GM12878 (cell line): ENCODE measurements at regions not wholly inside any gene's neighbourhood (a gene's known extent, or its start where the extent isn't known, plus 50 kb on each side); places are given as distances from the start of the nearest gene placed in this dataset.

Source experiments
- ATAC-seq: fragments of 200-7000 bp; cut with Tn5 transposase; 3 replicates; pipeline ENCODE4 v1.9.1; 2020; ENCODE audit warnings: mild to moderate bottlenecking, moderate library complexity
- BruUV-seq: library from RNA; stranded (reverse); fragments of 400-500 nt; replicated peaks from 2 replicates; lab custom pipeline; 2021; lab: Mats Ljungman, UMichigan
- CTCF ChIA-PET: fragments of 300-600 bp; sonication (Branson Sonifier 250); formaldehyde crosslinking; extraction: SDS; loops from one replicate; lab custom pipeline; 2021; ENCODE audit warnings: inconsistent platforms; lab: Yijun Ruan, JAX
- POLR2A ChIA-PET: fragments of 350-600 bp; formaldehyde crosslinking; extraction: SDS; loops from one replicate; lab custom pipeline; 2021; ENCODE audit warnings: inconsistent platforms; lab: Charles Lee
- RAD21 ChIA-PET: fragments of 300-600 bp; sonication (Branson Sonifier 250); formaldehyde crosslinking; loops from one replicate; lab custom pipeline; 2023; ENCODE audit warnings: antibody characterized with exemption; ENCODE audit not compliant: unreplicated experiment; lab: Charles Lee
- SMC1A ChIA-PET: fragments of 300-600 bp; sonication (Branson Sonifier 250); formaldehyde crosslinking; loops from one replicate; lab custom pipeline; 2023; ENCODE audit not compliant: unreplicated experiment, uncharacterized antibody; lab: Charles Lee
- DNase-seq: peaks from one replicate; pipeline ENCODE4 v3.0.0-alpha.2; 2011; ENCODE audit warnings: low read depth, low spot score
- FAIRE-seq: peaks from 3 replicates; lab custom pipeline; 2011; peaks lifted over from hg19 to GRCh38; lab: Jason Lieb, UNC
- H2AFZ ChIP-seq: 2 replicates; pipeline ENCODE4 v1.6.0; 2011; ENCODE audit warnings: low read depth, low read length, control low read depth; ENCODE audit not compliant: control insufficient read depth
- H3K27ac ChIP-seq: 2 replicates; pipeline ENCODE4 v1.5.1; 2011; ENCODE audit warnings: control low read depth; ENCODE audit not compliant: control insufficient read depth, insufficient read depth
- H3K27me3 ChIP-seq, 2 experiments: replicated peaks in 1 of 2; 2 replicates each; pipeline versions ENCODE4 v1.6.0 to v1.6.1; 2011; ENCODE audit warnings: low read length in 1 of 2; ENCODE audit not compliant: control insufficient read depth in 2 of 2, insufficient read depth in 2 of 2
- H3K36me3 ChIP-seq, 2 experiments: 2 replicates each; pipeline ENCODE4 v1.5.1; 2011; ENCODE audit warnings: low read length in 1 of 2; ENCODE audit not compliant: control insufficient read depth in 2 of 2, insufficient read depth in 2 of 2
- H3K4me1 ChIP-seq: 2 replicates; pipeline ENCODE4 v1.6.1; 2011; ENCODE audit warnings: mild to moderate bottlenecking, low read length, moderate library complexity, mixed read lengths; ENCODE audit not compliant: control insufficient read depth, insufficient read depth
- H3K4me2 ChIP-seq: 2 replicates; pipeline ENCODE4 v1.6.0; 2011; ENCODE audit warnings: control low read depth; ENCODE audit not compliant: control insufficient read depth, insufficient read depth
- H3K4me3 ChIP-seq: fragments of 200-600 bp; sonication (generic); 2 replicates; pipeline ENCODE4 v1.5.1; 2016
- H3K79me2 ChIP-seq: 2 replicates; pipeline ENCODE4 v1.6.0; 2011; ENCODE audit warnings: low read length; ENCODE audit not compliant: control insufficient read depth, insufficient read depth
- H3K9ac ChIP-seq: 2 replicates; pipeline ENCODE4 v1.8.0; 2011; ENCODE audit warnings: low read length, control low read depth, mixed read lengths; ENCODE audit not compliant: control insufficient read depth, insufficient read depth
- H3K9me3 ChIP-seq: replicated peaks from 3 replicates; pipeline ENCODE4 v1.5.1; 2011; ENCODE audit warnings: mild to moderate bottlenecking, low read length; ENCODE audit not compliant: control insufficient read depth, insufficient read depth
- H4K20me1 ChIP-seq: 2 replicates; pipeline ENCODE4 v1.6.0; 2011; ENCODE audit not compliant: control insufficient read depth, insufficient read depth
- BCL11A ChIP-seq: IDR thresholded peaks from 2 replicates; pipeline ENCODE4 v1.6.1; 2011; ENCODE audit warnings: low read depth, low read length
- ESRRA ChIP-seq: IDR thresholded peaks from 2 replicates; pipeline ENCODE4 v1.6.1; 2012; ENCODE audit warnings: mild to moderate bottlenecking, low read length, improper control_type of control experiment
- WGBS: methylation state at CpG from one replicate; pipeline ENCODE4 v1.1.6; 2016; ENCODE audit warnings: low lambda C conversion rate; ENCODE audit not compliant: insufficient replicate concordance, insufficient coverage; ENCODE audit errors: missing lambda C conversion rate; 5-methylcytosine and 5-hydroxymethylcytosine counted together
- in situ Hi-C: fragments of 300-500 bp; cut with MboI; formaldehyde crosslinking; loops from 9 replicates; pipeline ENCODE4 v1.14.3; 2018; ENCODE audit warnings: mixed read lengths
- intact Hi-C: fragments of 100-400 bp; cut with micrococcal nuclease; formaldehyde crosslinking; loops from one replicate; pipeline ENCODE4 v1.14.2; 2022; ENCODE audit not compliant: unreplicated experiment
- TF ChIP-seq, protein P1 (sequence below): fragments of 450-650 bp; formaldehyde crosslinking; IDR thresholded peaks from 2 replicates; pipeline ENCODE4 v1.5.0; 2022; ENCODE audit warnings: mild to moderate bottlenecking, missing genetic modification characterization
- TF ChIP-seq, protein P2 (sequence below): fragments of 450-650 bp; IDR thresholded peaks from 2 replicates; pipeline ENCODE4 v1.6.1; 2017; ENCODE audit warnings: mild to moderate bottlenecking, moderate library complexity

DNA sequence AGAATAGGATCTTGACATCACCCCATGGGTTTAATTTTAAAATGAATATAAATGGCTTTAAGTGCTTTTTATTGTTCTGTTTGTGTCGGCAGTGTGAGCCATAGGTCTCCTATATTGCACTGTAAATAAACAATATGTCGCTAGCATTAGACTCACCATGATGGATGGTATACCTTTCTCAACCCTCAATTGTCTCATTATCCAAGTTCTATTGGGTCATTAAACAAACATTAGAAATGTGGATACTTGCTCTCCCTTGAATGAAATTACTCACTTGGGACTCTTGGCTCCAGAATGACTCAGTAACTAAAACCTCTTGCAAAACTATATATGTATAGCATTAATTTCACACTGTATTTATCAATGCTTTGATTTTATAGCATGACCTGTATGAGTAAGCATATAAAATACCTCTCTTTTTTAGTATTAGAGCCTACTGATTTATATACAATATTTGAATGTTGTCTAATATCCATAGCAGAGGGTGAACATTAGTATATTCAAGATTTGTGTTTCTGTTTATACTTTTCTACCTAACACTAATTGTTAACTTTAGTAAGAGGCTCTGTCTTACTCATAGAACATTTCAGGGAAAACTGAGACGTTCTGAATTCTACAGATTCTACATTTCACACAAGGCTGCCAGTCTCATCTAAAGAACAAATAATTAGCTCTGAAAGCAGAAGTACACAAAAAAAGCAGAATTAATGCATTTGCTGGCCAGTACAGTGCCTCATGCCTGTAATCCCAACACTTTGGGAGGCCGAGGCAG is 303.8 kb upstream of the PRR16 start:
- H3K4me2 ChIP-seq = no peak overlapping the region
- H3K79me2 ChIP-seq = no peaks in the 10 kb centered on the region
- no peaks in the 10 kb centered on the region for H3K4me1 ChIP-seq
- H3K27ac ChIP-seq = no peak overlapping the region
- ChIA-PET CTCF (no interaction called here), RAD21 (no interaction called here), SMC1A (no interaction called here), POLR2A (no interaction called here)
- H4K20me1 ChIP-seq = no peaks in the 10 kb centered on the region
- no TSS peak for BruUV-seq
- H3K9ac ChIP-seq = no peak overlapping the region
- 25% methylated on average over 4 of the region's 4 CpGs for WGBS
- DNase-seq = no peak
- in situ Hi-C loops = no loop called here
- H3K4me3 ChIP-seq = no peak overlapping the region
- H2AFZ ChIP-seq = no peak overlapping the region
- no peak for ATAC-seq
- FAIRE-seq = no peak
- TF ChIP-seq, protein P1, sequence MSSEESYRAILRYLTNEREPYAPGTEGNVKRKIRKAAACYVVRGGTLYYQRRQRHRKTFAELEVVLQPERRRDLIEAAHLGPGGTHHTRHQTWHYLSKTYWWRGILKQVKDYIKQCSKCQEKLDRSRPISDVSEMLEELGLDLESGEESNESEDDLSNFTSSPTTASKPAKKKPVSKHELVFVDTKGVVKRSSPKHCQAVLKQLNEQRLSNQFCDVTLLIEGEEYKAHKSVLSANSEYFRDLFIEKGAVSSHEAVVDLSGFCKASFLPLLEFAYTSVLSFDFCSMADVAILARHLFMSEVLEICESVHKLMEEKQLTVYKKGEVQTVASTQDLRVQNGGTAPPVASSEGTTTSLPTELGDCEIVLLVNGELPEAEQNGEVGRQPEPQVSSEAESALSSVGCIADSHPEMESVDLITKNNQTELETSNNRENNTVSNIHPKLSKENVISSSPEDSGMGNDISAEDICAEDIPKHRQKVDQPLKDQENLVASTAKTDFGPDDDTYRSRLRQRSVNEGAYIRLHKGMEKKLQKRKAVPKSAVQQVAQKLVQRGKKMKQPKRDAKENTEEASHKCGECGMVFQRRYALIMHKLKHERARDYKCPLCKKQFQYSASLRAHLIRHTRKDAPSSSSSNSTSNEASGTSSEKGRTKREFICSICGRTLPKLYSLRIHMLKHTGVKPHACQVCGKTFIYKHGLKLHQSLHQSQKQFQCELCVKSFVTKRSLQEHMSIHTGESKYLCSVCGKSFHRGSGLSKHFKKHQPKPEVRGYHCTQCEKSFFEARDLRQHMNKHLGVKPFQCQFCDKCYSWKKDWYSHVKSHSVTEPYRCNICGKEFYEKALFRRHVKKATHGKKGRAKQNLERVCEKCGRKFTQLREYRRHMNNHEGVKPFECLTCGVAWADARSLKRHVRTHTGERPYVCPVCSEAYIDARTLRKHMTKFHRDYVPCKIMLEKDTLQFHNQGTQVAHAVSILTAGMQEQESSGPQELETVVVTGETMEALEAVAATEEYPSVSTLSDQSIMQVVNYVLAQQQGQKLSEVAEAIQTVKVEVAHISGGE = no peak
- TF ChIP-seq ESRRA (no peak), BCL11A (no peak)
- TF ChIP-seq, protein P2, sequence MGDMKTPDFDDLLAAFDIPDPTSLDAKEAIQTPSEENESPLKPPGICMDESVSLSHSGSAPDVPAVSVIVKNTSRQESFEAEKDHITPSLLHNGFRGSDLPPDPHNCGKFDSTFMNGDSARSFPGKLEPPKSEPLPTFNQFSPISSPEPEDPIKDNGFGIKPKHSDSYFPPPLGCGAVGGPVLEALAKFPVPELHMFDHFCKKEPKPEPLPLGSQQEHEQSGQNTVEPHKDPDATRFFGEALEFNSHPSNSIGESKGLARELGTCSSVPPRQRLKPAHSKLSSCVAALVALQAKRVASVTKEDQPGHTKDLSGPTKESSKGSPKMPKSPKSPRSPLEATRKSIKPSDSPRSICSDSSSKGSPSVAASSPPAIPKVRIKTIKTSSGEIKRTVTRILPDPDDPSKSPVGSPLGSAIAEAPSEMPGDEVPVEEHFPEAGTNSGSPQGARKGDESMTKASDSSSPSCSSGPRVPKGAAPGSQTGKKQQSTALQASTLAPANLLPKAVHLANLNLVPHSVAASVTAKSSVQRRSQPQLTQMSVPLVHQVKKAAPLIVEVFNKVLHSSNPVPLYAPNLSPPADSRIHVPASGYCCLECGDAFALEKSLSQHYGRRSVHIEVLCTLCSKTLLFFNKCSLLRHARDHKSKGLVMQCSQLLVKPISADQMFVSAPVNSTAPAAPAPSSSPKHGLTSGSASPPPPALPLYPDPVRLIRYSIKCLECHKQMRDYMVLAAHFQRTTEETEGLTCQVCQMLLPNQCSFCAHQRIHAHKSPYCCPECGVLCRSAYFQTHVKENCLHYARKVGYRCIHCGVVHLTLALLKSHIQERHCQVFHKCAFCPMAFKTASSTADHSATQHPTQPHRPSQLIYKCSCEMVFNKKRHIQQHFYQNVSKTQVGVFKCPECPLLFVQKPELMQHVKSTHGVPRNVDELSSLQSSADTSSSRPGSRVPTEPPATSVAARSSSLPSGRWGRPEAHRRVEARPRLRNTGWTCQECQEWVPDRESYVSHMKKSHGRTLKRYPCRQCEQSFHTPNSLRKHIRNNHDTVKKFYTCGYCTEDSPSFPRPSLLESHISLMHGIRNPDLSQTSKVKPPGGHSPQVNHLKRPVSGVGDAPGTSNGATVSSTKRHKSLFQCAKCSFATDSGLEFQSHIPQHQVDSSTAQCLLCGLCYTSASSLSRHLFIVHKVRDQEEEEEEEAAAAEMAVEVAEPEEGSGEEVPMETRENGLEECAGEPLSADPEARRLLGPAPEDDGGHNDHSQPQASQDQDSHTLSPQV = no peak
- no peaks in the 10 kb centered on the region for H3K27me3 ChIP-seq
- intact Hi-C loops = no loop called here
- no peaks in the 10 kb centered on the region for H3K36me3 ChIP-seq
- no peaks in the 10 kb centered on the region for H3K9me3 ChIP-seq
